Neural progenitor cell (in vitro differentiated cells): ENCODE measurements at regions not wholly inside any gene's neighbourhood (a gene's known extent, or its start where the extent isn't known, plus 50 kb on each side); places are given as distances from the start of the nearest gene placed in this dataset.

ENCODE experiments used
- DNase-seq: peaks from one replicate; pipeline ENCODE4 v3.0.0-alpha.2; 2016; ENCODE audit warnings: low spot score
- H2AFZ ChIP-seq: fragments of 200-600 bp; sonication (generic); replicated peaks from 2 replicates; pipeline ENCODE4 v1.6.1; 2016; ENCODE audit warnings: antibody characterized with exemption
- H3F3A ChIP-seq: fragments of 200-600 bp; sonication (generic); 2 replicates; pipeline ENCODE4 v1.6.1; 2016; ENCODE audit warnings: antibody characterized with exemption, low read depth
- H3K27ac ChIP-seq: fragments of 200-600 bp; sonication (generic); 2 replicates; pipeline ENCODE4 v1.5.1; 2016; ENCODE audit warnings: mild to moderate bottlenecking
- H3K27me3 ChIP-seq: fragments of 200-600 bp; sonication (generic); 2 replicates; pipeline ENCODE4 v1.6.1; 2016; ENCODE audit warnings: mild to moderate bottlenecking, moderate library complexity
- H3K36me3 ChIP-seq: fragments of 200-600 bp; sonication (generic); 2 replicates; pipeline ENCODE4 v1.5.1; 2016
- H3K4me1 ChIP-seq: fragments of 200-600 bp; sonication (generic); 2 replicates; pipeline ENCODE4 v1.6.1; 2016; ENCODE audit warnings: mixed run types
- H3K4me2 ChIP-seq: fragments of 200-600 bp; sonication (generic); 2 replicates; pipeline ENCODE4 v1.6.1; 2016
- H3K4me3 ChIP-seq: fragments of 200-600 bp; sonication (generic); 2 replicates; pipeline ENCODE4 v1.5.1; 2016
- H3K79me2 ChIP-seq: fragments of 200-600 bp; sonication (generic); 2 replicates; pipeline ENCODE4 v1.6.1; 2016; ENCODE audit warnings: low read depth
- H3K9ac ChIP-seq: fragments of 200-600 bp; sonication (generic); 2 replicates; pipeline ENCODE4 v1.6.1; 2016
- H3K9me3 ChIP-seq: fragments of 200-600 bp; sonication (generic); 2 replicates; pipeline ENCODE4 v1.5.1; 2016; ENCODE audit warnings: low read depth
- H4K20me1 ChIP-seq: fragments of 200-600 bp; sonication (generic); 2 replicates; pipeline ENCODE4 v1.6.1; 2016; ENCODE audit warnings: low read depth
- H3K27ac Mint-ChIP-seq: 3 replicates; pipeline ENCODE4 v1.8.0; 2021; ENCODE audit warnings: mixed read lengths
- H3K27me3 Mint-ChIP-seq: 2 replicates; pipeline ENCODE4 v1.8.0; 2022; ENCODE audit warnings: low read depth, mild to moderate bottlenecking, inconsistent platforms, moderate library complexity, mixed read lengths; ENCODE audit not compliant: insufficient read depth
- H3K36me3 Mint-ChIP-seq: 3 replicates; pipeline ENCODE4 v1.8.0; 2021; ENCODE audit warnings: mixed read lengths
- H3K4me1 Mint-ChIP-seq: 3 replicates; pipeline ENCODE4 v1.8.0; 2021; ENCODE audit warnings: mixed read lengths
- H3K4me3 Mint-ChIP-seq: 3 replicates; pipeline ENCODE4 v1.8.0; 2021; ENCODE audit warnings: mild to moderate bottlenecking, moderate library complexity, mixed read lengths
- H3K9me3 Mint-ChIP-seq: 3 replicates; pipeline ENCODE4 v1.8.0; 2020; ENCODE audit warnings: mixed read lengths
- CTCF ChIP-seq: fragments of 200-600 bp; sonication (generic); IDR thresholded peaks from 2 replicates; pipeline ENCODE4 v1.5.1; 2017; ENCODE audit warnings: antibody characterized with exemption, mild to moderate bottlenecking
- EZH2 ChIP-seq: fragments of 200-600 bp; sonication (generic); IDR thresholded peaks from 2 replicates; pipeline ENCODE4 v1.6.1; 2017; ENCODE audit warnings: antibody characterized with exemption, mild to moderate bottlenecking, moderate library complexity
- EZH2phosphoT487 ChIP-seq: fragments of 200-600 bp; sonication (generic); IDR thresholded peaks from 2 replicates; pipeline ENCODE4 v1.6.1; 2017; ENCODE audit warnings: antibody characterized with exemption

- no peaks in the 10 kb centered on the region for H3K4me1 ChIP-seq
- no peaks in the 10 kb centered on the region for H3K79me2 ChIP-seq
- no peaks in the 10 kb centered on the region for H3K27me3 Mint-ChIP-seq
- no peak overlapping the region for H2AFZ ChIP-seq
- DNase-seq = no peak
- H3K4me2 ChIP-seq = no peak overlapping the region
- no peak overlapping the region for H3K9ac ChIP-seq
- H3K4me3 Mint-ChIP-seq = no peak overlapping the region
- no peaks in the 10 kb centered on the region for H3K9me3 Mint-ChIP-seq
- no peaks in the 10 kb centered on the region for H3K36me3 ChIP-seq
- H3K27ac Mint-ChIP-seq = no peak overlapping the region
- H3K4me3 ChIP-seq = no peak overlapping the region
- H4K20me1 ChIP-seq = no peaks in the 10 kb centered on the region
- H3K9me3 ChIP-seq = no peaks in the 10 kb centered on the region
- no peaks in the 10 kb centered on the region for H3F3A ChIP-seq
- no peaks in the 10 kb centered on the region for H3K27me3 ChIP-seq
- no peak for TF ChIP-seq EZH2phosphoT487
- no peak overlapping the region for H3K27ac ChIP-seq
- no peaks in the 10 kb centered on the region for H3K36me3 Mint-ChIP-seq
- no peaks in the 10 kb centered on the region for H3K4me1 Mint-ChIP-seq
These were observed 208.4 kb downstream of the ADGRG6 start for GRCh38 chr6:142510211-142510610.

GRCh38 chr6:142518126-142518525 is 216.3 kb downstream of the ADGRG6 start:
- Mint-ChIP-seq H3K9me3 (peaks cover 2% of the 10 kb centered on the region), H3K4me3 (no peak overlapping the region)

GRCh38 chr6:142518761-142519160 is 217.0 kb downstream of the ADGRG6 start:
- DNase-seq = no peak
- H4K20me1 ChIP-seq = no peaks in the 10 kb centered on the region

More at GRCh38 chr6:142518126-142518525, 216.3 kb downstream of the ADGRG6 start:
- H3K9ac ChIP-seq = no peak overlapping the region
- H3K36me3 ChIP-seq = no peaks in the 10 kb centered on the region
- H3K4me1 ChIP-seq = no peaks in the 10 kb centered on the region
- no peak overlapping the region for H3K27ac ChIP-seq
- Mint-ChIP-seq H3K4me1 (no peaks in the 10 kb centered on the region), H3K27me3 (no peaks in the 10 kb centered on the region), H3K27ac (no peak overlapping the region), H3K36me3 (no peaks in the 10 kb centered on the region)
- H3K4me2 ChIP-seq = no peak overlapping the region
- H4K20me1 ChIP-seq = no peaks in the 10 kb centered on the region
- H3K79me2 ChIP-seq = no peaks in the 10 kb centered on the region
- no peak overlapping the region for H3K4me3 ChIP-seq
- TF ChIP-seq EZH2 = no peak
- no peak for TF ChIP-seq CTCF
- no peak for TF ChIP-seq EZH2phosphoT487
- H2AFZ ChIP-seq = no peak overlapping the region
- DNase-seq = no peak
- no peaks in the 10 kb centered on the region for H3F3A ChIP-seq
- H3K9me3 ChIP-seq = no peaks in the 10 kb centered on the region
- H3K27me3 ChIP-seq = no peaks in the 10 kb centered on the region

More at GRCh38 chr6:142518761-142519160, 217.0 kb downstream of the ADGRG6 start:
- no peaks in the 10 kb centered on the region for H3K9me3 ChIP-seq
- no peak overlapping the region for H3K4me2 ChIP-seq
- H3K27ac ChIP-seq = no peak overlapping the region
- H3K36me3 Mint-ChIP-seq = no peaks in the 10 kb centered on the region
- H3K9ac ChIP-seq = no peak overlapping the region
- H3K4me3 ChIP-seq = no peak overlapping the region
- TF ChIP-seq EZH2 = no peak
- TF ChIP-seq EZH2phosphoT487 = no peak
- TF ChIP-seq CTCF = no peak
- H3K36me3 ChIP-seq = no peaks in the 10 kb centered on the region
- no peak overlapping the region for H2AFZ ChIP-seq
- H3K4me1 Mint-ChIP-seq = no peaks in the 10 kb centered on the region
- no peaks in the 10 kb centered on the region for H3K27me3 ChIP-seq
- H3K4me1 ChIP-seq = no peaks in the 10 kb centered on the region
- H3K27ac Mint-ChIP-seq = no peak overlapping the region
- H3K27me3 Mint-ChIP-seq = no peaks in the 10 kb centered on the region
- H3K4me3 Mint-ChIP-seq = no peak overlapping the region
- peaks cover 2% of the 10 kb centered on the region for H3K9me3 Mint-ChIP-seq
- H3K79me2 ChIP-seq = no peaks in the 10 kb centered on the region
- no peaks in the 10 kb centered on the region for H3F3A ChIP-seq
